Right lobe of liver (tissue), 6 donors: ENCODE measurements at regions not wholly inside any gene's neighbourhood (a gene's known extent, or its start where the extent isn't known, plus 50 kb on each side); places are given as distances from the start of the nearest gene placed in this dataset.

ENCODE experiments used
- ATAC-seq, 4 donors: fragments of 200-7000 bp; cut with Tn5 transposase; one replicate each; pipeline ENCODE4 v1.9.1; 2020; ENCODE audit warnings: mild to moderate bottlenecking in 4 of 4, moderate library complexity in 4 of 4
- DNase-seq, 3 donors: peaks; one replicate each; pipeline ENCODE4 v3.0.0-alpha.2; 2020
- H3K27ac ChIP-seq, 3 donors: fragments of 200-600 bp; one replicate each; pipeline ENCODE4 v1.8.0; 2022
- H3K27me3 ChIP-seq, 2 donors: fragments of 200-600 bp; one replicate each; pipeline ENCODE4 v1.8.0; 2022
- H3K36me3 ChIP-seq, 4 donors: fragments of 200-600 bp; sonication (generic) in 1 of 4; one replicate each; pipeline versions ENCODE4 v1.5.1 to v1.8.0; 2017 to 2022; ENCODE audit warnings: control low read depth in 1 of 4
- H3K4me1 ChIP-seq, 4 donors: fragments of 200-600 bp; sonication (generic) in 1 of 4; one replicate each; pipeline versions ENCODE4 v1.5.1 to v1.8.0; 2017 to 2022; ENCODE audit warnings: control low read depth in 1 of 4
- H3K4me3 ChIP-seq, 3 donors: fragments of 200-600 bp; one replicate each; pipeline ENCODE4 v1.8.0; 2022
- H3K9me3 ChIP-seq, 4 donors: fragments of 200-600 bp; sonication (generic) in 1 of 4; one replicate each; pipeline versions ENCODE4 v1.5.1 to v1.8.0; 2017 to 2022; ENCODE audit warnings: control low read depth in 1 of 4
- POLR2A ChIP-seq: fragments of 450-650 bp; IDR thresholded peaks from one replicate; pipeline ENCODE4 v1.6.1; 2017; ENCODE audit warnings: antibody characterized with exemption, mild to moderate bottlenecking
- WGBS: methylation state at CpG from one replicate; pipeline ENCODE4 v1.1.6; 2018; ENCODE audit warnings: low coverage, low lambda C conversion rate; ENCODE audit not compliant: insufficient coverage; ENCODE audit errors: missing lambda C conversion rate; 5-methylcytosine and 5-hydroxymethylcytosine counted together
- intact Hi-C, 2 donors: fragments of 100-400 bp; cut with DNase I; formaldehyde crosslinking; loops; one replicate each; pipeline versions ENCODE4 v1.11.2 to v1.14.1; 2022
- TF ChIP-seq, protein P1 (sequence below), 4 donors: fragments of 200-600 bp in 3 of 4; fragments of 450-650 bp in 1 of 4; IDR thresholded peaks; one replicate each; pipeline versions ENCODE4 v1.5.1 to v1.8.0; 2016 to 2022; ENCODE audit warnings: antibody characterized with exemption in 4 of 4, mild to moderate bottlenecking in 2 of 4
- donor health status: DM: no; HTN: yes; CAD: no.
- donor health status: DM: no; HTN: no; CAD: no.
- donor health status: DM: no; HTN: no; CAD: no.
- donor health status: DM: no; HTN: yes; CAD: no.
- donor health status: DM: no; HTN: yes; CAD: no.

DNA sequence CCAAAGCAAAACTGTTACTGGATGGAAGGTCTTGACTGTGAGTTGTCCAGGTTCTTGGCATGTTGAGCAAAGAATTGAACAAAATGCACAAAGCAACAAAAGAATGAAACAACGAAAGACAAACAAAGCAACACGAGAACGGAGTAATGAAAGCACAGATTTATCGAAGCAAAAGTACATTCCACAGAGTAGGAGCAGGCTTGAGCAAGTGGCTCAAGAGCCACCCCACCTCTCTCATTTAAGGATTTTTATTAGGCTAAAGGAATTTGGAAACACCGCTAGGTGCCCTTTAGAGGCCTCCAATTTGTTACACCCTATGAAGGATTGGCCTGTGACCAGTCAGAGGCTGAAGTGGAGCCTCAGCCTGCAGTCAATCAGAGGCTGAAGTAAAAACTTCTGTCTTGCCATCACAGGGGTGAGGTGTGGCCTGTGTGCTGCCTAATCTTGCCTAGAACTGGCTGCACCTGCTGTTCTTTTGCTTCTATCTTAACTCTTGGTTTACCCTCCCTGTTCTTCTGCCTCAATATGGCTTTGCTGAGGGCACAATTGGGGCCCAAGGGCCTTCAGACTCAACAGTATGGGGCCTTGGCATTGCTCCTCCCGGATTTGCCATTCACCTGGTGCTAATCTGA lies 59.4 kb upstream of the FTH1 start:
- 100% methylated on average over 5 of the region's 6 CpGs for WGBS
- DNase-seq = no peak
- TF ChIP-seq, protein P1, sequence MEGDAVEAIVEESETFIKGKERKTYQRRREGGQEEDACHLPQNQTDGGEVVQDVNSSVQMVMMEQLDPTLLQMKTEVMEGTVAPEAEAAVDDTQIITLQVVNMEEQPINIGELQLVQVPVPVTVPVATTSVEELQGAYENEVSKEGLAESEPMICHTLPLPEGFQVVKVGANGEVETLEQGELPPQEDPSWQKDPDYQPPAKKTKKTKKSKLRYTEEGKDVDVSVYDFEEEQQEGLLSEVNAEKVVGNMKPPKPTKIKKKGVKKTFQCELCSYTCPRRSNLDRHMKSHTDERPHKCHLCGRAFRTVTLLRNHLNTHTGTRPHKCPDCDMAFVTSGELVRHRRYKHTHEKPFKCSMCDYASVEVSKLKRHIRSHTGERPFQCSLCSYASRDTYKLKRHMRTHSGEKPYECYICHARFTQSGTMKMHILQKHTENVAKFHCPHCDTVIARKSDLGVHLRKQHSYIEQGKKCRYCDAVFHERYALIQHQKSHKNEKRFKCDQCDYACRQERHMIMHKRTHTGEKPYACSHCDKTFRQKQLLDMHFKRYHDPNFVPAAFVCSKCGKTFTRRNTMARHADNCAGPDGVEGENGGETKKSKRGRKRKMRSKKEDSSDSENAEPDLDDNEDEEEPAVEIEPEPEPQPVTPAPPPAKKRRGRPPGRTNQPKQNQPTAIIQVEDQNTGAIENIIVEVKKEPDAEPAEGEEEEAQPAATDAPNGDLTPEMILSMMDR (IDR thresholded peaks at IDR 0.05) = no peak
- Histone ChIP-seq H3K9me3 (no peaks in the 10 kb centered on the region), H3K4me3 (no peak overlapping the region), H3K36me3 (no peaks in the 10 kb centered on the region), H3K27me3 (no peaks in the 10 kb centered on the region), H3K4me1 (peaks cover 0 to 10% (median 0%) of the 10 kb centered on the region in 4 donors), H3K27ac (no peak overlapping the region)
- ATAC-seq = no peak
- intact Hi-C loops = no loop called here

DNA sequence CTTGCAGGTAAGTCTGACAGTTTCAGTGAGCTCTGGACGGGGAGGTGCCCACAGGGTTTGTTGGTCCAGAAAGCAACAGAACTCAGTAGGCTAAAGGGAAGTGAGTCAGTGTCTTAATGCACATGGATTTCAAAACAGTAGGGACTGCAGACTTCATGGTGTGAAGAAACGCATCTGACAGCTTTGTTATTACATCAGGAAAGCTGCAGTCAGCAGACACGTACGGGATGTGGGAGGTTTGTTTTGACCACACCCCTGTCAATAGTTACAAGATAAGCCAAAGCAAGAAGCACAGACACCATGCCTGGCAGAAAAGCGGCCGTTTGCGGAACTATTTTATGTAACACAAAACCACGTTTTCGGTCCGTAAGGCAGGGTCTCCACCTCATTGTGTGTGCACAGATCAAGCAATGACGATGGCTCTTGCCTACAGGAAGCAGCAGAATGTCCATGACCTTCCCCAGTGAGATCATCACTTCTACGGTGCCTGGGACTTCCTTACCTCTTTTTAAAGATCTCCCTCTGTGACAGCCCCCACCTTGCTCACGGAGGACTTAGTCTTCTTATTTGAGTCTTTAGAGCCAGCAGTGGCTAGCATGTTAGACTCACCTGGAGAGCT lies 58.2 kb upstream of the FTH1 start:
- 3% methylated on average over 13 of the region's 13 CpGs for WGBS
- peaks cover 0 to 10% (median 0%) of the 10 kb centered on the region in 4 donors for H3K4me1 ChIP-seq
- H3K27ac ChIP-seq = peak overlapping the region in 2 of 3 donors; percentile 62 to 73
- ATAC-seq = peak; percentile 90 to 94 (median 92)
- H3K36me3 ChIP-seq = no peaks in the 10 kb centered on the region
- H3K27me3 ChIP-seq = no peaks in the 10 kb centered on the region
- TF ChIP-seq, protein P1 (IDR thresholded peaks at IDR 0.05) = no peak
- peak; percentile 54 for TF ChIP-seq POLR2A
- DNase-seq = peak; percentile 61 to 71 (median 66)
- intact Hi-C loops = no loop called here
- peak overlapping the region in 1 of 3 donors; percentile 13 for H3K4me3 ChIP-seq
- H3K9me3 ChIP-seq = no peaks in the 10 kb centered on the region

DNA sequence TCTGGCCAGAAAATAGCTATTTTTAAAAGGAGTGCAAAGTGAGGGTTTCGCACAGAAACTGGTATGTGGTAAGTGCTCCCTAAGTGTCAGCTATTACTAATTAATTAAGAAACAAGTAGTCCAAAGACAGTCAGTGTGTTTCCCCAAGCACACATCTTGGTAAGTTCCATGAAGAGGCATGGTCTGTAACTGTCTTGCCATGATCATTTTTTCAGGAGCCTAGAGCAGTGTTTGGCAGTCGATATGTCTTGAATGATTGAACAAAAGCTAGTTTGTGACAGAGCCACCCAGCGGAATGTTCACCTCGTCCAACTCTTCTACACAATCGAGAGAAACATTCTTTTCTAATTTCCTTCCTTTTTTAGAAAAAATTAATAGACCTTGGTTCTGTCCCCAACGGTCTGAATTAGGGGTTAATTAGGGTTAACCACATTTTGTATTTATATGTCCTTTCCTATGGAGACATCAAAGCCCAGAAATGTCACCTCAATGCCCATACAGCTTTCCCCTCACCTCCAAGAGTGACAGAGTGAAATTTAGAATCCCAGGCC lies 57.6 kb upstream of the FTH1 start:
- ATAC-seq (peak in 1 of 4 donors; percentile 7), DNase-seq (no peak)
- H3K36me3 ChIP-seq = no peaks in the 10 kb centered on the region
- 41% methylated on average over 6 of the region's 6 CpGs for WGBS
- H3K4me1 ChIP-seq = peaks cover 0 to 10% (median 0%) of the 10 kb centered on the region in 4 donors
- TF ChIP-seq, protein P1 (IDR thresholded peaks at IDR 0.05) = no peak
- TF ChIP-seq POLR2A = no peak
- no peak overlapping the region for H3K4me3 ChIP-seq
- H3K9me3 ChIP-seq = no peaks in the 10 kb centered on the region
- intact Hi-C loops = no loop called here
- H3K27me3 ChIP-seq = no peaks in the 10 kb centered on the region
- H3K27ac ChIP-seq = peak overlapping the region in 2 of 3 donors; percentile 62 to 73

DNA sequence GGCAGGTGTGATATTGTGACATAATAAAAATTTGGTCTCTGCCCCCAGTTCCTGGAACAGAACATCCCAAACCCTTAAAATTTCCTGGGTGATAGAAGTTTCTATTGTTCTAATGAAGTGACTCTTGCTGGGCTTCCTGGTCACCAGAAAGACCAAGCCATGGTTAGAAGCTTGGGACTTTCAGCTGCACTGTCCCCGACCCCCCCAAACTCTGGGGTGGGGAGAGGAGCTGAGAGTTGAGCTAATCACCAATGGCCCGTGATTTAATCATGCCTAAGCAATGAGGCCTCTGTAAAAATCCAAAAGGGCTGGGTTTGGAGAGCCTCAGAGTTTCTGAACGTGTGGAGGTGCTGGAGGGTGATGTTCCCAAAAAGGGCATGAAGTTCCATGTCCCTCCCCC lies 54.8 kb upstream of the FTH1 start:
- WGBS = 59% methylated on average over 2 of the region's 3 CpGs
- no peak for DNase-seq

More for the DNA sequence above, 54.8 kb upstream of the FTH1 start:
- no peak overlapping the region for H3K4me3 ChIP-seq
- intact Hi-C loops = no loop called here
- ATAC-seq = no peak
- no peaks in the 10 kb centered on the region for H3K27me3 ChIP-seq
- no peaks in the 10 kb centered on the region for H3K36me3 ChIP-seq
- TF ChIP-seq, protein P1 (IDR thresholded peaks at IDR 0.05) = no peak
- no peaks in the 10 kb centered on the region for H3K9me3 ChIP-seq
- H3K27ac ChIP-seq = no peak overlapping the region
- H3K4me1 ChIP-seq = peaks cover 0 to 19% (median 0%) of the 10 kb centered on the region in 4 donors
